GM12878 (cell line): ENCODE measurements at regions not wholly inside any gene's neighbourhood (a gene's known extent, or its start where the extent isn't known, plus 50 kb on each side); places are given as distances from the start of the nearest gene placed in this dataset.

Experiments used
- POLR2A ChIP-seq: IDR thresholded peaks from 2 replicates; pipeline ENCODE4 v1.6.1; 2011; ENCODE audit warnings: low read depth, mild to moderate bottlenecking, low read length
- POLR2AphosphoS5 ChIP-seq: IDR thresholded peaks from 2 replicates; pipeline ENCODE4 v1.6.1; 2011; ENCODE audit warnings: mild to moderate bottlenecking, low read length, inconsistent platforms
- TF ChIP-seq, protein P1 (sequence below): IDR thresholded peaks from 2 replicates; pipeline ENCODE4 v1.6.1; 2012; ENCODE audit warnings: low read depth, low read length, improper control_type of control experiment
- TF ChIP-seq, protein P2 (sequence below), 3 experiments: IDR thresholded peaks in 2 of 3; conservative IDR thresholded peaks in 1 of 3; 2 replicates each; pipeline ENCODE4 v1.5.1; 2011; ENCODE audit warnings: low read depth in 3 of 3, low read length in 3 of 3, mild to moderate bottlenecking in 3 of 3, control low read depth in 2 of 3, moderate library complexity in 2 of 3, inconsistent platforms in 1 of 3, mixed read lengths in 1 of 3; ENCODE audit not compliant: control insufficient read depth in 2 of 3, insufficient read depth in 1 of 3; ENCODE audit errors: extremely low read depth in 1 of 3

DNA sequence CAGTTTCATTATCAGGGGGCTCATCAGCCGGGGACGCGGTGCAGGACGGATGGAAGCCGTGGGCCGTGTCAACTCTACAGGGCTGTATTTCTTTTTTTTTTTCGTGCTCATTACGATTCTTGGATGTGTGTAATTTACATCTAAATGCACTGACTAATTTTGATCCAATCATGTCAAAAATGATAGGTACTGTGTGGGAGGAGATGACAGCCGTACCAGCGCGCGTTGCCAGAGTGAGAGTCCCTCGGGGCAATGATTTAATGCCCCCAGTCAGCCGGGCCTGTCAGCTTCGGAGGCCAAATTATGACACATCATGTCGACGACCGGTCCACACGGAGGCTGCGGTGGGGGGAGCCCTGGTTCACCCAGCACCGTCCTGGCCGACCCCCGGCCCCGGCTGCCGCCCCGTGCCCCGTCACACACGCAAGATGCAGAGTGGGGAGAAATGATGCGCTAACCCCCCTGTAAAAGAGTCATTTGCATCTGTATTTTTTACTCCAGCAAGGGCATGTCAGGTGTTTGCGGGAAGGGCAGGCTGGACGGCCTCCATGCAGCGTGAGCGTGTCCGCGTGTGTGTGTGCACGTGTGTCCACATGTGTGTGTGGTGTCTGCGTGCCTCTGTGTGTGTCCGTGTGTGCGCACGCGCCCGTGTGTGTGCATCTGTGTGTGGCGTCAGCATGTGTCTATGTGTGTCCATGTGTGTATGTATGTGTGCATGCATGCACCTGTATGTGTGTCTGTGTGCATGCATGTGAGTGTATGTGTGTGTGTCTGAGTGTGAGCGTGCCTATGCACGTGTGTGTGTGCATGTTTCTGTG is 74.3 kb upstream of the PPP2R3B start:
- TF ChIP-seq, protein P1, sequence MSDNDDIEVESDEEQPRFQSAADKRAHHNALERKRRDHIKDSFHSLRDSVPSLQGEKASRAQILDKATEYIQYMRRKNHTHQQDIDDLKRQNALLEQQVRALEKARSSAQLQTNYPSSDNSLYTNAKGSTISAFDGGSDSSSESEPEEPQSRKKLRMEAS = no peak
- TF ChIP-seq POLR2A (no peak), POLR2AphosphoS5 (no peak)
- TF ChIP-seq, protein P2, sequence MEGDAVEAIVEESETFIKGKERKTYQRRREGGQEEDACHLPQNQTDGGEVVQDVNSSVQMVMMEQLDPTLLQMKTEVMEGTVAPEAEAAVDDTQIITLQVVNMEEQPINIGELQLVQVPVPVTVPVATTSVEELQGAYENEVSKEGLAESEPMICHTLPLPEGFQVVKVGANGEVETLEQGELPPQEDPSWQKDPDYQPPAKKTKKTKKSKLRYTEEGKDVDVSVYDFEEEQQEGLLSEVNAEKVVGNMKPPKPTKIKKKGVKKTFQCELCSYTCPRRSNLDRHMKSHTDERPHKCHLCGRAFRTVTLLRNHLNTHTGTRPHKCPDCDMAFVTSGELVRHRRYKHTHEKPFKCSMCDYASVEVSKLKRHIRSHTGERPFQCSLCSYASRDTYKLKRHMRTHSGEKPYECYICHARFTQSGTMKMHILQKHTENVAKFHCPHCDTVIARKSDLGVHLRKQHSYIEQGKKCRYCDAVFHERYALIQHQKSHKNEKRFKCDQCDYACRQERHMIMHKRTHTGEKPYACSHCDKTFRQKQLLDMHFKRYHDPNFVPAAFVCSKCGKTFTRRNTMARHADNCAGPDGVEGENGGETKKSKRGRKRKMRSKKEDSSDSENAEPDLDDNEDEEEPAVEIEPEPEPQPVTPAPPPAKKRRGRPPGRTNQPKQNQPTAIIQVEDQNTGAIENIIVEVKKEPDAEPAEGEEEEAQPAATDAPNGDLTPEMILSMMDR (IDR thresholded peaks at IDR 0.05 in 2 of 3, conservative IDR thresholded peaks at IDR 0.05 in 1 of 3; ENCODE audit: control insufficient read depth in 2 of 3, extremely low read depth in 1 of 3, insufficient read depth in 1 of 3, low read depth in 3 of 3, low read length in 3 of 3) = no peak
